Ureter (tissue), 1 donor: ENCODE measurements at regions not wholly inside any gene's neighbourhood (a gene's known extent, or its start where the extent isn't known, plus 50 kb on each side); places are given as distances from the start of the nearest gene placed in this dataset.

Experiments used
- DNase-seq: peaks from one replicate; pipeline ENCODE4 v3.0.0-alpha.2; 2020; ENCODE audit warnings: low spot score
- donor health status: DM: yes; HTN: yes; CAD: no.

- DNase-seq, result peak; percentile 26
These were observed 116.1 kb downstream of the CYP26B1 start for GRCh38 chr2:72031346-72032110.

GRCh38 chr2:72028996-72029395, 118.7 kb downstream of the CYP26B1 start:
- peak; percentile 29 for DNase-seq

GRCh38 chr2:72028351-72028995, 119.2 kb downstream of the CYP26B1 start:
- DNase-seq, result peak; percentile 10

GRCh38 chr2:72027426-72028161, 120.1 kb downstream of the CYP26B1 start:
- peak; percentile 23 for DNase-seq

GRCh38 chr2:72026819-72027425, 120.7 kb downstream of the CYP26B1 start:
- DNase-seq, result no peak

GRCh38 chr2:72024451-72025175, 123.0 kb downstream of the CYP26B1 start:
- peak; percentile 36 for DNase-seq

- DNase-seq, result peak; percentile 24
These were observed 123.8 kb downstream of the CYP26B1 start for GRCh38 chr2:72023678-72024390.

- DNase-seq, result peak; percentile 19
These were observed 126.3 kb downstream of the CYP26B1 start for GRCh38 chr2:72021371-72021770.

GRCh38 chr2:72015266-72015665, 132.4 kb downstream of the CYP26B1 start:
- no peak for DNase-seq

GRCh38 chr2:72014831-72015230, 132.8 kb downstream of the CYP26B1 start:
- DNase-seq, result peak; percentile 8

GRCh38 chr2:72013726-72014125, 133.9 kb downstream of the CYP26B1 start:
- no peak for DNase-seq

- peak; percentile 29 for DNase-seq
These were observed 134.6 kb downstream of the CYP26B1 start for GRCh38 chr2:72012886-72013574.

- no peak for DNase-seq
These were observed 135.9 kb downstream of the CYP26B1 start for GRCh38 chr2:72011791-72012190.

- peak; percentile 23 for DNase-seq
These were observed 136.3 kb downstream of the CYP26B1 start for GRCh38 chr2:72011370-72011689.

- peak; percentile 26 for DNase-seq
These were observed 136.9 kb downstream of the CYP26B1 start for GRCh38 chr2:72010647-72011369.

GRCh38 chr2:72008608-72009007, 139.1 kb downstream of the CYP26B1 start:
- DNase-seq, result peak; percentile 12

GRCh38 chr2:72007402-72007801, 140.3 kb downstream of the CYP26B1 start:
- peak; percentile 35 for DNase-seq

- peak; percentile 18 for DNase-seq
These were observed 141.4 kb downstream of the CYP26B1 start for GRCh38 chr2:72006188-72006736.

GRCh38 chr2:72004976-72005375, 142.7 kb downstream of the CYP26B1 start:
- no peak for DNase-seq
